NCI-H2227 (cell line): ENCODE measurements at regions not wholly inside any gene's neighbourhood (a gene's known extent, or its start where the extent isn't known, plus 50 kb on each side); places are given as distances from the start of the nearest gene placed in this dataset.
"Not testable (repeated sequence)": the region's sequence is repeated elsewhere in the genome, so short reads cannot be mapped to it uniquely, and the experiment has no call there.

Experiments used
- DNase-seq: peaks from one replicate; lab custom pipeline; 2025; ENCODE audit not compliant: unreplicated experiment; lab: John Stamatoyannopoulos, UW

GRCh38 chr10:113486531-113486930, 66.3 kb upstream of the HABP2 start:
- no peak for DNase-seq

DNA sequence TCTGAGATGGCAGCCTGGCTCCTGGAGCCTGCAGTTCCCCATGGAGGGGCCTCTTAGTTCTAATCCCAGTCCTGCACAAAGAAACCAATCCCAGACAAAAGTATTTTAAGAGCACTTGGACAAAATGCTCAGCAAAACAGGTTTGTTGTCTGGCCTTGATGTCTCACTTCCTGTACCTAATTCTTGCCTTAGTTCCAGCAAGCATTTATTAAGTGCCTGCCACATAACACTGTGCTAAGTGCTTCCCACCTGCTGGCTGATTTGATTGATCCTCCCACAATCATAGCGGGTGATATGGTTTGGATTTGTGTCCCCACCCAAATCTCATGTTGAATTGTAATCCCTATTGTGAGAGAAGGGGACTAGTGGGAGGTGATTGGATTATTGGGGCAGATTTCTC, 65.7 kb upstream of the HABP2 start:
- no peak for DNase-seq

DNA sequence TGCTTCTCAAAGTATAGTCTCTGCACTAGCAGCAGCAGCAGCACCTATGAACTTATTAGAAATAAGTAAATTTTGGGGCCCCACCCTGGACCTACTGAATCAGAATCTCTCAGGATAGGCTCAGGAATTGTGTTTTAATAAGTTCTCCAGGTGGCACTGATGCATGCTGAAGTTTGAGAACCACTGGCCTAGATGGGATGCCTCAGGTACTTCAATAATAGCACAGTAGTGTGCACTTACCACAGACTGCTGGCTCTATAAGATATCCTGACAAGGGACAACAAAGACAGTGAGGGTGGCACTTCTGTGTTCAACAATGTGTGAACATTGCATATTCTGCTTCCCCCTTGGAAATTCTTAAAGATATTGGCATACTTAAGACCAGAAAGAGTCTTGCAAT, 64.7 kb upstream of the HABP2 start:
- no peak for DNase-seq

DNA sequence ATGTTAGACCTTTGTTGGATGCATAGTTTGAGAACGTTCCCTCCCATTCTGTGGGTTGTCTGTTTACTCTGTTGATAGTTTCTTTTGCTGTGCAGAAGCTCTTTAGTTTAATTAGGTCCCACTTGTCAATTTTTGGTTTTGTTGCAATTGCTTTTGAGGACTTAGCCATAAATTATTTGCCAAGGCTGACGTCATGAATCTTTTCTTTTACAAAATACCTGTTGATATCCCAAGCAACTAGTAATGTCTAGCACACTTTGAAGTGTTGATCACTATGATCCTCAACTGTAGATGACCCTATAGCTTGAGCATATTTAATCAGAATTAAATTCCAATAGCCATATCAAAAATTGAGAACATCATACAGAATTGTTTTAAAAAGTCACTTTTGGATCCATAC, 63.3 kb upstream of the HABP2 start:
- not testable (repeated sequence) for DNase-seq

DNA sequence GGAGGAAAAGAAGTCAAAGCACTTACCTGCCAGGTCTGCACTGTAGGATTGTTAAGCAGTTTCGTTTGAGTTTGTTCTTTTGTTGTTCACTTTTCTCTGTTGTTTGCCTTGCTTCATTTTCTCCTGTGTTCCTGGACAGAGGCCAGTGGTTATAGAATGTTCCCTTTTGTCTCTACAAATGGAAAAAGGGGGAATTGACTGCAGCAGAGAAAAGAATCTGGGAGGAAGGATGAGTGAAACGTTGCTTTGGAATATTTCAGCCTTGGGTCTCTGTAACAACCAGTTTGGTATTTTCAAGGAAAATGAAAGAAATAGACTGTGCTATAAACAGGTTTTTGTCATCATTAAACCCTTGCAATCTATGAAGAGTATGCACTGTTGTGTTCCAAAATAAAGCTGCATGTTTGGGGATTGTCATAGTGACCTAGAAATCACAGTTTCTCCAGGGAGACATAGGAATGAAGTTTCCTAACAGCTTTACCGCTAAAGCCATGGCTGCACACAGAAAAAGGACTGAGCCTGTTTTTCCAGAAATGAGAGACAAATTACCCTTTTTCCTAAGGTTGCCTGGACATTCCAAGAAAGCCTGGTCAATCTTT, 60.8 kb upstream of the HABP2 start:
- no peak for DNase-seq

- no peak for DNase-seq
Measured at GRCh38 chr10:113493195-113493594, 59.7 kb upstream of the HABP2 start.

- no peak for DNase-seq
Measured at GRCh38 chr10:113493882-113494301, 59.0 kb upstream of the HABP2 start.

- DNase-seq = no peak
Measured at GRCh38 chr10:113494761-113495160, 58.1 kb upstream of the HABP2 start.

GRCh38 chr10:113495553-113495952, 57.3 kb upstream of the HABP2 start:
- DNase-seq = no peak

DNA sequence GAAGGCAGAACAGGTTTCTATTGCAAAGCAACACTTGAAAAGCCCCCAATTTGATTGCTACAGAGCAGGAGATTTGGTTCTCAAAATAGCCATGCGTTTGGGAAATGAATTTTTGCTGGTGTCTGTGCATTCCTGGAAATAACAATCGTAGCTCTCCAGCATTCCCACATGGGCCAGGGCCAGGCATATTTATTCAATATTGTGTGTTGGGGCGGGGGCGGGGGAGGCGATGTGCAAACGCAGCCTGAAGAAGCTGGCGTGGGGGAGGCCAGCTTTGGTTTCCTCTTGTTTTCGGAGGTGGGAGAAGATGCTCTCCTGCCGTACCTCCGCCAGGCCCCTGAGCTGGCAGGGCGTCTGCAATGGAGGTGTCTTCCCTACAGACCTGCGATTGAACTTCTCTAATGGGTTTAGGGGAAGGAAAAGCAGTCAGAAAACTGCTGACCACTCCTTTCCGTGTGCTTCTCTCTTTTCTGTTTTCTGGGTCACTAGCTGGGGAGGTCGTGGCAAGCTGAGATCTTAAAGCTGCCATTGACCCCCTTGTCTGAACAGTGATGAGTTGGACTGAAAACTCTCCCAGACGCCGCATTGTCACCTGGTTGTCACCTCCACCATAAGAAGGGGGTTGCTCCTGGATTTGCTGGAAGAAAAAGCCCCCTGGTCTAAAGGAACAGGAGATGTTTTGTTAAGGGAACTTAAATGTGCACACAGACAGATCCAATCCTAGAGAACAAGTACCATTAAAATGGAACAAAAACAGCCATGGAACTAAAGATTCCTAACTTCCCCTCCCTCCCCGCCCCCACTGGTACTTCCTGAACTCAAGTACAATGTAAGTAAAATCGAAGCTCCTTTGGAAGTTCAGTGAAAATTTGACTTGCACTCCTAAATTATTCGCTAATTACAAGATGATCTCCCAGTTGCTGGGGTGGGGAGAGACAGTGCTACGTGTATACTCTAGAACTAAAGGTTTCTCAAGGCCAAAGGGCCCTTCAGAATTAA, 56.4 kb upstream of the HABP2 start:
- no peak for DNase-seq

DNA sequence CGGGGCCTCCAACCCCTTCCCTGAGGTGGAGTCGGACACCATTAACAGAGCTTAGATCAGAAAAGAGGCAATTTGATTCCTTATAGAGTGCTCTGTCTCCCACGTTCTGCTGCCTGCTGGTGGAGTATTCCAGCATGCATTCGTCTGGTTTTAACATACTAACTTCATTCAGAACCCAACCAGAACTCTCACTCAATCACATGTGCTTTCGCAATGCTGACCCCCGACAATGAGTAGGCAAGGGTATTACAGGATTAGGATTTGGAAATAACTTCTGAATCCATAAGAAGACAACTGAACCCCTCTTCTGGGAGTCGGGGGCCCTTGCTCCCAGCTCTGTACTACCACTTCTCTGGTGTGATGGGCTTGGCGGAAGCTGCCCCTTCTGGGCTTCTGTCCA, 55.7 kb upstream of the HABP2 start:
- DNase-seq = no peak

GRCh38 chr10:113498997-113499396, 53.9 kb upstream of the HABP2 start:
- no peak for DNase-seq

GRCh38 chr10:113499806-113500205, 53.0 kb upstream of the HABP2 start:
- DNase-seq = no peak

- DNase-seq = not testable (repeated sequence)
Measured at GRCh38 chr10:113501031-113501430, 51.8 kb upstream of the HABP2 start.
